Liver (tissue), 8 donors: ENCODE measurements at regions not wholly inside any gene's neighbourhood (a gene's known extent, or its start where the extent isn't known, plus 50 kb on each side); places are given as distances from the start of the nearest gene placed in this dataset.

Experiments used
- DNase-seq: peaks from one replicate; pipeline ENCODE4 v3.0.0-alpha.2; 2017; ENCODE audit warnings: low spot score
- H3K27ac ChIP-seq, 2 donors: one replicate each; pipeline ENCODE4 v1.7.0; 2013; ENCODE audit warnings: inconsistent platforms in 2 of 2, low read length in 2 of 2, control low read depth in 1 of 2, low read depth in 1 of 2, mild to moderate bottlenecking in 1 of 2
- H3K27me3 ChIP-seq, 4 donors: one replicate each; pipeline versions ENCODE4 v1.6.1 to v1.7.0; 2013; ENCODE audit warnings: low read length in 3 of 4, inconsistent platforms in 1 of 4, mild to moderate bottlenecking in 1 of 4, moderate library complexity in 1 of 4; ENCODE audit not compliant: control insufficient read depth in 4 of 4, insufficient read depth in 4 of 4
- H3K36me3 ChIP-seq, 4 donors: one replicate each; pipeline versions ENCODE4 v1.6.1 to v1.7.0; 2013; ENCODE audit warnings: low read length in 3 of 4, mild to moderate bottlenecking in 3 of 4, low read depth in 1 of 4, moderate library complexity in 1 of 4; ENCODE audit not compliant: control insufficient read depth in 4 of 4, insufficient read depth in 3 of 4
- H3K4me1 ChIP-seq, 4 donors: one replicate each; pipeline versions ENCODE4 v1.6.1 to v1.7.0; 2013; ENCODE audit warnings: low read length in 3 of 4, mild to moderate bottlenecking in 3 of 4, moderate library complexity in 1 of 4; ENCODE audit not compliant: control insufficient read depth in 4 of 4, insufficient read depth in 4 of 4
- H3K4me3 ChIP-seq, 3 donors: one replicate each; pipeline versions ENCODE4 v1.6.1 to v1.7.0; 2013; ENCODE audit warnings: low read length in 3 of 3, control low read depth in 1 of 3, low read depth in 1 of 3, mild to moderate bottlenecking in 1 of 3
- H3K9ac ChIP-seq, 2 donors: one replicate each; pipeline ENCODE4 v1.7.0; 2013; ENCODE audit warnings: low read length in 2 of 2, mild to moderate bottlenecking in 2 of 2, moderate library complexity in 2 of 2, control low read depth in 1 of 2, low read depth in 1 of 2
- H3K9me3 ChIP-seq, 4 donors: one replicate each; pipeline versions ENCODE4 v1.6.1 to v1.7.0; 2013; ENCODE audit warnings: low read length in 3 of 4; ENCODE audit not compliant: control insufficient read depth in 4 of 4
- EGR1 ChIP-seq, 2 donors: IDR thresholded peaks; 2 replicates each; pipeline ENCODE4 v1.6.1; 2016 to 2018; ENCODE audit warnings: antibody characterized with exemption in 2 of 2, low read depth in 2 of 2
- FOXA1 ChIP-seq: IDR thresholded peaks from 2 replicates; pipeline ENCODE4 v1.6.1; 2016; ENCODE audit warnings: antibody characterized with exemption
- FOXA2 ChIP-seq: IDR thresholded peaks from 2 replicates; pipeline ENCODE4 v1.6.1; 2016; ENCODE audit warnings: antibody characterized with exemption
- GABPA ChIP-seq, 2 donors: IDR thresholded peaks in 1 of 2; conservative IDR thresholded peaks in 1 of 2; 2 replicates each; pipeline ENCODE4 v1.6.1; 2016; ENCODE audit warnings: antibody characterized with exemption in 2 of 2, mild to moderate bottlenecking in 1 of 2, moderate library complexity in 1 of 2
- HNF4A ChIP-seq, 2 donors: conservative IDR thresholded peaks; 2 replicates each; pipeline ENCODE4 v1.6.1; 2016; ENCODE audit warnings: antibody characterized with exemption in 2 of 2, mild to moderate bottlenecking in 2 of 2
- HNF4G ChIP-seq: IDR thresholded peaks from 2 replicates; pipeline ENCODE4 v1.6.1; 2016; ENCODE audit warnings: antibody characterized with exemption
- JUND ChIP-seq, 2 donors: IDR thresholded peaks; 2 replicates each; pipeline ENCODE4 v1.6.1; 2016; ENCODE audit warnings: antibody characterized with exemption in 2 of 2
- NR2F2 ChIP-seq: IDR thresholded peaks from 2 replicates; pipeline ENCODE4 v1.6.1; 2016; ENCODE audit warnings: antibody characterized with exemption
- RAD21 ChIP-seq, 2 donors: IDR thresholded peaks; 2 replicates each; pipeline ENCODE4 v1.6.1; 2016; ENCODE audit warnings: antibody characterized with exemption in 2 of 2, mild to moderate bottlenecking in 2 of 2
- RXRA ChIP-seq, 2 donors: IDR thresholded peaks; 2 replicates each; pipeline ENCODE4 v1.6.1; 2017 to 2018; ENCODE audit warnings: antibody characterized with exemption in 2 of 2, mild to moderate bottlenecking in 1 of 2
- SP1 ChIP-seq: IDR thresholded peaks from 2 replicates; pipeline ENCODE4 v1.6.1; 2018; ENCODE audit warnings: antibody characterized with exemption, mild to moderate bottlenecking
- TAF1 ChIP-seq: conservative IDR thresholded peaks from 2 replicates; pipeline ENCODE4 v1.6.1; 2016; ENCODE audit warnings: antibody characterized with exemption, mild to moderate bottlenecking
- YY1 ChIP-seq: IDR thresholded peaks from 2 replicates; pipeline ENCODE4 v1.6.1; 2016; ENCODE audit warnings: antibody characterized with exemption, mild to moderate bottlenecking
- WGBS: extraction: QIAGEN DNeasy Blood & Tissue Kit; methylation state at CpG from one replicate; pipeline ENCODE4 v1.1.7; 2013; 5-methylcytosine and 5-hydroxymethylcytosine counted together
- TF ChIP-seq, protein P1 (sequence below): fragments of 150-350 bp; IDR thresholded peaks from 2 replicates; pipeline ENCODE4 v1.5.1; 2017; ENCODE audit warnings: improper control_type of control experiment, low read depth, low read length; ENCODE audit not compliant: missing input control
- TF ChIP-seq, protein P2 (sequence below): IDR thresholded peaks from 2 replicates; pipeline ENCODE4 v1.6.1; 2016; ENCODE audit warnings: antibody characterized with exemption, mild to moderate bottlenecking
- TF ChIP-seq, protein P3 (sequence below): IDR thresholded peaks from 2 replicates; pipeline ENCODE4 v1.6.1; 2016; ENCODE audit warnings: antibody characterized with exemption
- TF ChIP-seq, protein P4 (sequence below): IDR thresholded peaks from 2 replicates; pipeline ENCODE4 v1.6.1; 2016; ENCODE audit warnings: antibody characterized with exemption
- TF ChIP-seq, protein P5 (sequence below): IDR thresholded peaks from 2 replicates; pipeline ENCODE4 v1.6.1; 2016; ENCODE audit warnings: antibody characterized with exemption
- donor health status: healthy.
- donor health status: healthy.
- donor health status: healthy.
- donor health status: healthy.
- donor health status: healthy.

GRCh38 chr13:37417060-37417441 lies 181.5 kb downstream of the POSTN start:
- H3K27me3 ChIP-seq: no peaks in the 10 kb centered on the region
- H3K27ac ChIP-seq: no peak overlapping the region
- no peaks in the 10 kb centered on the region for H3K36me3 ChIP-seq
- no peak overlapping the region for H3K4me3 ChIP-seq
- no peaks in the 10 kb centered on the region for H3K4me1 ChIP-seq
- no peak for DNase-seq
- H3K9me3 ChIP-seq: no peaks in the 10 kb centered on the region
- TF ChIP-seq, protein P1, sequence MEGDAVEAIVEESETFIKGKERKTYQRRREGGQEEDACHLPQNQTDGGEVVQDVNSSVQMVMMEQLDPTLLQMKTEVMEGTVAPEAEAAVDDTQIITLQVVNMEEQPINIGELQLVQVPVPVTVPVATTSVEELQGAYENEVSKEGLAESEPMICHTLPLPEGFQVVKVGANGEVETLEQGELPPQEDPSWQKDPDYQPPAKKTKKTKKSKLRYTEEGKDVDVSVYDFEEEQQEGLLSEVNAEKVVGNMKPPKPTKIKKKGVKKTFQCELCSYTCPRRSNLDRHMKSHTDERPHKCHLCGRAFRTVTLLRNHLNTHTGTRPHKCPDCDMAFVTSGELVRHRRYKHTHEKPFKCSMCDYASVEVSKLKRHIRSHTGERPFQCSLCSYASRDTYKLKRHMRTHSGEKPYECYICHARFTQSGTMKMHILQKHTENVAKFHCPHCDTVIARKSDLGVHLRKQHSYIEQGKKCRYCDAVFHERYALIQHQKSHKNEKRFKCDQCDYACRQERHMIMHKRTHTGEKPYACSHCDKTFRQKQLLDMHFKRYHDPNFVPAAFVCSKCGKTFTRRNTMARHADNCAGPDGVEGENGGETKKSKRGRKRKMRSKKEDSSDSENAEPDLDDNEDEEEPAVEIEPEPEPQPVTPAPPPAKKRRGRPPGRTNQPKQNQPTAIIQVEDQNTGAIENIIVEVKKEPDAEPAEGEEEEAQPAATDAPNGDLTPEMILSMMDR: no peak
- no peak for TF ChIP-seq EGR1 (IDR thresholded peaks at IDR 0.05; ENCODE audit: low read depth in 2 of 2)
- TF ChIP-seq, protein P2, sequence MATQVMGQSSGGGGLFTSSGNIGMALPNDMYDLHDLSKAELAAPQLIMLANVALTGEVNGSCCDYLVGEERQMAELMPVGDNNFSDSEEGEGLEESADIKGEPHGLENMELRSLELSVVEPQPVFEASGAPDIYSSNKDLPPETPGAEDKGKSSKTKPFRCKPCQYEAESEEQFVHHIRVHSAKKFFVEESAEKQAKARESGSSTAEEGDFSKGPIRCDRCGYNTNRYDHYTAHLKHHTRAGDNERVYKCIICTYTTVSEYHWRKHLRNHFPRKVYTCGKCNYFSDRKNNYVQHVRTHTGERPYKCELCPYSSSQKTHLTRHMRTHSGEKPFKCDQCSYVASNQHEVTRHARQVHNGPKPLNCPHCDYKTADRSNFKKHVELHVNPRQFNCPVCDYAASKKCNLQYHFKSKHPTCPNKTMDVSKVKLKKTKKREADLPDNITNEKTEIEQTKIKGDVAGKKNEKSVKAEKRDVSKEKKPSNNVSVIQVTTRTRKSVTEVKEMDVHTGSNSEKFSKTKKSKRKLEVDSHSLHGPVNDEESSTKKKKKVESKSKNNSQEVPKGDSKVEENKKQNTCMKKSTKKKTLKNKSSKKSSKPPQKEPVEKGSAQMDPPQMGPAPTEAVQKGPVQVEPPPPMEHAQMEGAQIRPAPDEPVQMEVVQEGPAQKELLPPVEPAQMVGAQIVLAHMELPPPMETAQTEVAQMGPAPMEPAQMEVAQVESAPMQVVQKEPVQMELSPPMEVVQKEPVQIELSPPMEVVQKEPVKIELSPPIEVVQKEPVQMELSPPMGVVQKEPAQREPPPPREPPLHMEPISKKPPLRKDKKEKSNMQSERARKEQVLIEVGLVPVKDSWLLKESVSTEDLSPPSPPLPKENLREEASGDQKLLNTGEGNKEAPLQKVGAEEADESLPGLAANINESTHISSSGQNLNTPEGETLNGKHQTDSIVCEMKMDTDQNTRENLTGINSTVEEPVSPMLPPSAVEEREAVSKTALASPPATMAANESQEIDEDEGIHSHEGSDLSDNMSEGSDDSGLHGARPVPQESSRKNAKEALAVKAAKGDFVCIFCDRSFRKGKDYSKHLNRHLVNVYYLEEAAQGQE: no peak
- no peak for TF ChIP-seq FOXA2
- no peak for TF ChIP-seq FOXA1
- TF ChIP-seq, protein P3, sequence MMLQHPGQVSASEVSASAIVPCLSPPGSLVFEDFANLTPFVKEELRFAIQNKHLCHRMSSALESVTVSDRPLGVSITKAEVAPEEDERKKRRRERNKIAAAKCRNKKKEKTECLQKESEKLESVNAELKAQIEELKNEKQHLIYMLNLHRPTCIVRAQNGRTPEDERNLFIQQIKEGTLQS: no peak
- no peak for TF ChIP-seq JUND (IDR thresholded peaks at IDR 0.05)
- no peak for TF ChIP-seq TAF1
- no peak for TF ChIP-seq YY1
- TF ChIP-seq GABPA (IDR thresholded peaks at IDR 0.05 in 1 of 2, conservative IDR thresholded peaks at IDR 0.05 in 1 of 2): no peak
- no peak for TF ChIP-seq RXRA (IDR thresholded peaks at IDR 0.05)
- no peak for TF ChIP-seq NR2F2
- no peak for TF ChIP-seq HNF4A (conservative IDR thresholded peaks at IDR 0.05)
- no peak for TF ChIP-seq HNF4G
- no peak for TF ChIP-seq RAD21 (IDR thresholded peaks at IDR 0.05)
- TF ChIP-seq, protein P4, sequence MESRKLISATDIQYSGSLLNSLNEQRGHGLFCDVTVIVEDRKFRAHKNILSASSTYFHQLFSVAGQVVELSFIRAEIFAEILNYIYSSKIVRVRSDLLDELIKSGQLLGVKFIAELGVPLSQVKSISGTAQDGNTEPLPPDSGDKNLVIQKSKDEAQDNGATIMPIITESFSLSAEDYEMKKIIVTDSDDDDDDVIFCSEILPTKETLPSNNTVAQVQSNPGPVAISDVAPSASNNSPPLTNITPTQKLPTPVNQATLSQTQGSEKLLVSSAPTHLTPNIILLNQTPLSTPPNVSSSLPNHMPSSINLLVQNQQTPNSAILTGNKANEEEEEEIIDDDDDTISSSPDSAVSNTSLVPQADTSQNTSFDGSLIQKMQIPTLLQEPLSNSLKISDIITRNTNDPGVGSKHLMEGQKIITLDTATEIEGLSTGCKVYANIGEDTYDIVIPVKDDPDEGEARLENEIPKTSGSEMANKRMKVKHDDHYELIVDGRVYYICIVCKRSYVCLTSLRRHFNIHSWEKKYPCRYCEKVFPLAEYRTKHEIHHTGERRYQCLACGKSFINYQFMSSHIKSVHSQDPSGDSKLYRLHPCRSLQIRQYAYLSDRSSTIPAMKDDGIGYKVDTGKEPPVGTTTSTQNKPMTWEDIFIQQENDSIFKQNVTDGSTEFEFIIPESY: no peak
- no peak for TF ChIP-seq SP1
- TF ChIP-seq, protein P5, sequence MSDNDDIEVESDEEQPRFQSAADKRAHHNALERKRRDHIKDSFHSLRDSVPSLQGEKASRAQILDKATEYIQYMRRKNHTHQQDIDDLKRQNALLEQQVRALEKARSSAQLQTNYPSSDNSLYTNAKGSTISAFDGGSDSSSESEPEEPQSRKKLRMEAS: no peak
- WGBS: 48% methylated on average over 3 of the region's 3 CpGs
- no peak overlapping the region for H3K9ac ChIP-seq
